ENCODE measurements at regions not wholly inside any gene's neighbourhood (a gene's known extent, or its start where the extent isn't known, plus 50 kb on each side); places are given as distances from the start of the nearest gene placed in this dataset.

DNA sequence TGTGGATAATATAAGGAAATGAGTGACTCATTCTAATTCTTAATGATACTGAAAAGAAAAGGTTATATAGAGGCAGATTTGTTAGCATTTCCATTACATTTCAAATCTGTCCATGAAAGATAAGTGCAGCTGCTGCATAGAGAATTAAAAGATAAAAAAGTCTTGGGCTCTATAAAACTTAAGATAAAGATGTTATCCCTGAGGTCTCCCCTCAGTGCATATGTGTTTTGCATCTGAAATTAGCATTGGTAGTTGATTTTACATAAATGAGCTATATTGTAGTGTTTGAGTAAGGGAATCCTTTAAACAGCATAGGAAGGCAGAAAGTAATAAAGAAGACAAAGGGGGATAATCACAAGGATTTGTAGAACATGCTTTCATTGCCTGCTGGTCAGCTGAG is 206.2 kb downstream of the FSCB start:
- no peak overlapping the region for H3K4me3 ChIP-seq (ENCODE audit: low read depth, poor library complexity, severe bottlenecking)
- TF ChIP-seq, protein P1, sequence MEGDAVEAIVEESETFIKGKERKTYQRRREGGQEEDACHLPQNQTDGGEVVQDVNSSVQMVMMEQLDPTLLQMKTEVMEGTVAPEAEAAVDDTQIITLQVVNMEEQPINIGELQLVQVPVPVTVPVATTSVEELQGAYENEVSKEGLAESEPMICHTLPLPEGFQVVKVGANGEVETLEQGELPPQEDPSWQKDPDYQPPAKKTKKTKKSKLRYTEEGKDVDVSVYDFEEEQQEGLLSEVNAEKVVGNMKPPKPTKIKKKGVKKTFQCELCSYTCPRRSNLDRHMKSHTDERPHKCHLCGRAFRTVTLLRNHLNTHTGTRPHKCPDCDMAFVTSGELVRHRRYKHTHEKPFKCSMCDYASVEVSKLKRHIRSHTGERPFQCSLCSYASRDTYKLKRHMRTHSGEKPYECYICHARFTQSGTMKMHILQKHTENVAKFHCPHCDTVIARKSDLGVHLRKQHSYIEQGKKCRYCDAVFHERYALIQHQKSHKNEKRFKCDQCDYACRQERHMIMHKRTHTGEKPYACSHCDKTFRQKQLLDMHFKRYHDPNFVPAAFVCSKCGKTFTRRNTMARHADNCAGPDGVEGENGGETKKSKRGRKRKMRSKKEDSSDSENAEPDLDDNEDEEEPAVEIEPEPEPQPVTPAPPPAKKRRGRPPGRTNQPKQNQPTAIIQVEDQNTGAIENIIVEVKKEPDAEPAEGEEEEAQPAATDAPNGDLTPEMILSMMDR (IDR thresholded peaks at IDR 0.05), result no peak
- TF ChIP-seq POLR2A (IDR thresholded peaks at IDR 0.05), result no peak
- DNase-seq (ENCODE audit: low spot score in 2 of 2), result no peak
- intact Hi-C loops (cut with DNase I; ENCODE audit: low total_unique reads), result no loop called here

DNA sequence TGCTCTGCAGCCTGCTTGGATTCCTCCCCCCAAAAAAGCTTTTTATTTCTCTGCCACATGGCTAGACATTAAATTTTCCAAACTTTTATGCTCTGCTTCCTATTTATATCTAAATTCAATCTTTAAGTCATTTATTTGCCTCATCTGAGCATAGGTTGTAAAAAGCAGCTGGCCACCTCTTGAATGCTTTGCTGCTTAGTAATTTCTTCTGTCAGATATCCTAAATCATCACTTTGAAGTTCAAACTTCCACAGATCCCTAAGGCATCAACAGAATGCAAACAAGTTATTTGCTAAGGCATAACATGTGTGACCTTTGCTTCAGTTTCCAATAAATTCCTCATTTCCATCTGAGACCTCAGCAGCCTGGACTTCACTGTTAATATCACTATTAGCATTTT is 209.6 kb downstream of the FSCB start:
- H3K4me3 ChIP-seq (ENCODE audit: low read depth, poor library complexity, severe bottlenecking), result no peak overlapping the region
- intact Hi-C loops (cut with DNase I; ENCODE audit: low total_unique reads), result no loop called here
- no peak for TF ChIP-seq POLR2A (IDR thresholded peaks at IDR 0.05)
- TF ChIP-seq, protein P1 (IDR thresholded peaks at IDR 0.05), result no peak
- no peak for DNase-seq (ENCODE audit: low spot score in 2 of 2)

- no peak for TF ChIP-seq POLR2A (IDR thresholded peaks at IDR 0.05)
- TF ChIP-seq, protein P1 (IDR thresholded peaks at IDR 0.05), result no peak
- WGBS, 2 donors, result 69 to 79% methylated on average over 8 of the region's 8 CpGs
- no peak for DNase-seq (ENCODE audit: low spot score in 2 of 2)
- intact Hi-C loops (cut with DNase I; ENCODE audit: low total_unique reads), result no loop called here
- H3K4me3 ChIP-seq (ENCODE audit: low read depth, poor library complexity, severe bottlenecking), result no peak overlapping the region
Measured at GRCh38 chr14:44291366-44291915, 215.6 kb downstream of the FSCB start.

DNA sequence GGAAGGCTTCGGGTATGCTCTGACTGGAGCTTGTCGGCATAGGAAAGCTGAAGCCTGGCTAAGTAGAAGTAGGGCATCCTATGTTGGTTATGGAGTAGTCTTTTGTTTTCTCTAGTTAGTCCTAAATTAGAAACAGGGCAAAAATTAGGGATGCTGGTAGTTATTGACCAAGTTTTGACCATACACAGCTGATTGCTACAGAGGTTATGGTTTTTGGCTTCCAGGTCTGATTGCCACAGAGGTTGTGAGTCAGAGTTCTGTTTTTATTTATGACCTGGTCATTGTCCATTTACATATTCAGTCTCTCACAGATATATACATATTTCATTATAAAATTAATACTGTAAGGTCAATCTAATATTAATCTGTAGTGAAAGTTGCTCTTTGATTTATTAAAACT is 219.2 kb downstream of the FSCB start:
- intact Hi-C loops (cut with DNase I; ENCODE audit: low total_unique reads), result no loop called here

GRCh38 chr14:44286201-44286600 is 220.9 kb downstream of the FSCB start:
- intact Hi-C loops (cut with DNase I; ENCODE audit: low total_unique reads), result no loop called here
- no peak overlapping the region for H3K4me3 ChIP-seq (ENCODE audit: low read depth, poor library complexity, severe bottlenecking)
- no peak for DNase-seq (ENCODE audit: low spot score in 2 of 2)
- WGBS, 2 donors, result 63 to 77% methylated on average over 2 of the region's 2 CpGs
- TF ChIP-seq, protein P1 (IDR thresholded peaks at IDR 0.05), result no peak
- no peak for TF ChIP-seq POLR2A (IDR thresholded peaks at IDR 0.05)

More for the DNA sequence above, 219.2 kb downstream of the FSCB start:
- TF ChIP-seq, protein P1 (IDR thresholded peaks at IDR 0.05), result no peak
- no peak for TF ChIP-seq POLR2A (IDR thresholded peaks at IDR 0.05)
- DNase-seq (ENCODE audit: low spot score in 2 of 2), result no peak
- 82 to 84% methylated on average over 2 of the region's 2 CpGs for WGBS, 2 donors
- no peak overlapping the region for H3K4me3 ChIP-seq (ENCODE audit: low read depth, poor library complexity, severe bottlenecking)

GRCh38 chr14:44283836-44284235 is 223.2 kb downstream of the FSCB start:
- intact Hi-C loops (cut with DNase I; ENCODE audit: low total_unique reads), result no loop called here
- TF ChIP-seq, protein P1 (IDR thresholded peaks at IDR 0.05), result no peak
- TF ChIP-seq POLR2A (IDR thresholded peaks at IDR 0.05), result no peak
- 43 to 69% methylated on average over 1 of the region's 1 CpG for WGBS, 2 donors
- no peak overlapping the region for H3K4me3 ChIP-seq (ENCODE audit: low read depth, poor library complexity, severe bottlenecking)
- DNase-seq (ENCODE audit: low spot score in 2 of 2), result no peak

Measured in lower leg skin (tissue), 4 donors.